ENCODE measurements at regions not wholly inside any gene's neighbourhood (a gene's known extent, or its start where the extent isn't known, plus 50 kb on each side); places are given as distances from the start of the nearest gene placed in this dataset.
"Not testable (repeated sequence)": the region's sequence is repeated elsewhere in the genome, so short reads cannot be mapped to it uniquely, and the experiment has no call there.

DNA sequence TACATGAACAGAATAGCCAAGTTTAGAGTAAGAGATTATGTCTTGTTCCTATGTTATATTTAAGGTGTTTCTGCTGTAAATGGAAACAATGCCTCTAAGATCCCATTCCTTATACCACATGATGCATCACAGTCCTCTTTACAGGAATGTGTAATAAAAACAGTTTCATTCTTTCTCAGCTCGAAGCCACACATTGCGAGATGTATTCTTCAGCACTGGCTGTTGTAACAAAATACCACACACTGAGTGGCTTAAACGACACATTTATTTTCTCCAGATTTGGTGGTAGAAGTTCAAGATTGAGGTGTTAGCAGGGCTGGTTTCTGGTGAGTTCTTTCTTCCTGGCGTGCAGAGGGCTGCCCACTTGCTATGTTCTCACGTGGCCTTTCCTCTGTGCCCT lies 246.2 kb downstream of the SOCS6 start:
- DNase-seq, result no peak

GRCh38 chr18:70525322-70525721 lies 236.5 kb downstream of the SOCS6 start:
- DNase-seq, result not testable (repeated sequence)

DNA sequence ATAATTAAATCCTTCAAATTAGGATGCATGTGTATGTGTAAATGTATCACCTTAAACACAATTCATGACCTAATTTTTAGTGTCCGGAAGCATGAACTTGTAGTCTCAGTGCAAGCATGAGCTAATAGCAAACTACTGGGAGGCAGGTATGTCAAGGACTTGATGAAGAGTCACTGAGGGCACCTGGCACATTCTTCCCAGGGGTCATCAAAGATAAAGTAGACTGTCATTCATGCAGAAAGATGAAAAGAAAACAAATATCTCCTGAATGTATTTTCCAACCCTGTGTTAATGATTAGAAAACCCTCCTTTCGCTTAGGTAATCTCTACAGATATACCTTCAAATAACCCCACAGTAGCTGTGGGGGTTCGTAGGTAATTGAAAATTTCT lies 234.9 kb downstream of the SOCS6 start:
- DNase-seq, result no peak

- no peak for DNase-seq
Observed at GRCh38 chr18:70523035-70523791, 234.4 kb downstream of the SOCS6 start.

DNA sequence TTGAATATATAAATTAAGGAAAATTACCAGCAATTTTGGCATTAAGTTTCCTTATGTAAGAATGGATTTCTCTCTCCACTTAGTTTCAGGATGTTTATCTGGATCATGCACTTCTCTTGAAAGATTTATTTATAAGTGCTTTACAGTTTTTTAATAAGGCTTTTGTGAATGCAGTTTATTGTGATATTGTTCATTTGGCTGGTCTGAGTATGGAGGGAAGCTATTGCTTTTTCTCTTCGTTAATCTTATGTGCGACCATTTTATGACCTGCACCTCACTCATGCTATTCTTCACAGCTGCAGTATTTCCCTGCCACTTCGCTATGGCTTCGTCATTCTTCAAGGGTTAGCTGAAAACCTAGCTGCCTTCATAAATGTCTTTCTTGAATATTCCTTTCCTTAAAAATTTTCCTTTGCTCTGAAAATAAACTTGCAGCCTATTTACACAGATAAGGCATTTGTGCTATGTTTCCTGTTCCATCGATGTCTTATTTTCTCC lies 233.4 kb downstream of the SOCS6 start:
- no peak for DNase-seq

DNA sequence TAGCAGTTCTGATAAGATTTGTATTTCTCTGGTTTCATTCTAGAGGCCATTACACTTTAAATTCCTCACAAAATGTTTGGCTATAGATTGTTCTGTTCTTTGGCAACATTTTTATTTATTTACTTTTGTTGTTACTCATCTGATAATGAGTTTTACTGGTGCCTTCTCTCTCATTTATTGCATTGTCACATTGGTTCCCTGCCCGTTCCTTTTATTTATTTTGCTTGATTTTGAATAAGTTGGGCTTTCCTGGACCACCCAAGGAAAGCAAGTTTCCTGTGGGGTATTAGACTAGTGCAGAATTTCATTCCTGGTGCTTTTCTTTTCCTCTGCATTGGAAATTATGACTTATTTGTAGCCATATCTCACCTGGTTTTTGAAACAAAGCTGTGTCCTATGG lies 232.0 kb downstream of the SOCS6 start:
- no peak for DNase-seq

DNA sequence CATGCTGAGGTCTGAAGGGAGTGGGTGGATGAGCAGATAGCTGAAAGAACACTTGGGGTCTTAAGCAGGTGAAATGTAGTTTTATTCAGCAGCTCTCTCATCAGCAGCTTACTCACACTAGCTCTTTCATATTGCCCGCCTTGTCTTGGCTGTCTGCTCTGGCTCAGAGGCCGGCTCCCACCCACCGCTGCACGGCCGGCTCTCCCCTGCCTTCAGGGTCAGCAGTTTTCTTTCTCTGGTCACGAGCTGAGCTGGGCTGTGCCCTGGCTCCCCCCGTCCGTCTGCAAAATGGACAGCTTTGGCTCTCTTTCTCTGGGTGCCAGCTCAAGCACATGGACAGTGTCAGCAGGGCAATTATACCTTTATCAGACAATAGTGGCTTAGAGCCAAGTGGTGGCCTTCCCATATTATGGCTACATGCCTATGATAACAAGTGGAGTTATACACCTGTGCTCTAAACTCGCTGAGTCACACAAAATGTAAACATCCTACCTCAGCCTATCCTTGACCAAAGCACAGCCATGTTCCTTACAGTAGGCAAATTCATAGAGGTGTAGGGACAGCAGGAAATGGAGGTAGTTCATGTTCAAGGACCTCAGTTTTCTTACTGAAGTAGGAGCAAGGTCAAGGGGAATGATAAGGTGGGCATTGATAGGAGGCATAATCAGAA lies 224.8 kb downstream of the SOCS6 start:
- DNase-seq, result no peak

DNA sequence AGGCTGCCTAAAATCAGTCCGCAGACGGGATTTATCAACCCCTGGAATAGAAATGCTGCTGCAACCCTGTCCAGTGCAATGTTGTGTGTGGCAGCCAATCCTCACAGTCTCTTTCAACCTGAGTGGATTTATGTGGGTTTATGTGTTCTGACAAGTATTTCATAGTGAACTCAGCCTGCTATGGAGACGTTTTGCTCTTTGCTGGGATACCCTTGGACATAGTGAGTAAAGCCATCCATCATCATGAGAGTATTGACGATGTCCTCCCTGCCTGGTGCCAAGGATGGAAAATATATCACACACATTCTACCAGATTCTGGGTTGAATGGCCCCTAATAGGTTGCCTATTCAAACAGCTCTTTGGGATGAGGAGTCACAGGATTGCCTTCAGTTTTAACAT lies 219.1 kb downstream of the SOCS6 start:
- no peak for DNase-seq

DNA sequence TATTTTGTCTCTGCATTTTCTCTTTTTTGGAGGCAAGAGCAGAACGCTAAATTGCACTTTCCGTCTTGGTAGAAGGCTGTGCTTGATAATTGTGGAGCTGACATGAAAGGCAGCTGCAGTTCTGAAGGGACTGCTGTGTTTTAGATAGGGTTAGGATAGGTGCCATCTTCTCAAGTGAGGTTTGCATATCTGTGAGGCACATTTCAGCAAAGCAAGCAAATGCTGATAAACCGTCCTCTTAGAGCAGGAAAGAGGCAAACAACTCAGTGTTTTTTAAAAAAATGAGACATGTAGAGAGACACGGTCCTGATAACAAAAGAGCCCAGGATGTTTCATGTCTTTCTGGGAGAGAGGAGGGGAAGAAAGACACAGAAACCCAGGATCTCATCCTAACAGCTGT lies 217.7 kb downstream of the SOCS6 start:
- no peak for DNase-seq

GRCh38 chr18:70503060-70503459 lies 214.2 kb downstream of the SOCS6 start:
- no peak for DNase-seq

GRCh38 chr18:70501358-70501757 lies 212.5 kb downstream of the SOCS6 start:
- DNase-seq, result no peak

DNA sequence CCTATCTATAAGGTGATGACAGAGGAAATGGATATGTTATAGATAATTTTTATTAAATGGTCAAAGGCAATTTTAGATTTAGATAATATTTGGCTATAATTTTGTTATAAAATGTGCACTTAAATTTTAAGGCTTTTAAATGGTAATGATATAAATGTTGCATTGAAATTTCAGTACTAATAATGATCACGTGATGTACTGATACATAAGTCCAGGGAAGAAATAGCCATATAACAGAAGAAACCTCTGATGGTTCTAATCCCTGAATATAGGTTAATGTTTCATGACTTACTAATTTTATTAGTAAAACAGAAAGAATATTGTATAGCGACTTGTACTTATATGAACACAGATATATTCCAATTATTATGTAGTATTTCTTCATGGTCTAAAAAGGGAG lies 211.9 kb downstream of the SOCS6 start:
- DNase-seq, result no peak

DNA sequence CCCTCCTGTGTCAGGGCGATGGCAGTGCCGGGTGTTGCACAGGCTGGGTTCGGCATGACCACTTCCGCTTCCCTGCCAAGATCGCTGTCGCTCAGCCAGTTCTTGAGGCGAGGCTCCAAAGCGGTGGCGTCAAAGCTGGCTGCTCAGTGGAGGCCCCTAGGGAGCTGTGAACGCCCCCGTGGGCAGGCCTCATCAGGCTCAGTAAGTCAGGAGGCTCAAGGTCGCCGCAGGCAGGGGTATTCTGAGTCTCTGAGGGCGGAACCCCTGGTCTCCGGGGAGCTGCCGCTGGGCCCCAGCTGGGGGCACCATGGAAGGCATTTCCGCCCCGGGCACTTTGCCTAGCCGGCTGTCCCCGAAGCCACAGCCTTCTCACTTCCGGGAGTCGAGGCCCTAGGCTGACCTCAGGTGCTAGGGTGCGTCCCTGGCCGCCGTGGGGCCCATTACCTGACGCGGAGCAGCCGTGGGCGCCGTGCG lies 210.4 kb downstream of the SOCS6 start:
- peak; percentile 22 for DNase-seq

- no peak for DNase-seq
Observed at GRCh38 chr18:70496353-70497294, 207.8 kb downstream of the SOCS6 start.

- DNase-seq, result no peak
Observed at GRCh38 chr18:70494524-70494923, 205.7 kb downstream of the SOCS6 start.

- DNase-seq, result no peak
Observed at GRCh38 chr18:70493461-70493860, 204.6 kb downstream of the SOCS6 start.

DNA sequence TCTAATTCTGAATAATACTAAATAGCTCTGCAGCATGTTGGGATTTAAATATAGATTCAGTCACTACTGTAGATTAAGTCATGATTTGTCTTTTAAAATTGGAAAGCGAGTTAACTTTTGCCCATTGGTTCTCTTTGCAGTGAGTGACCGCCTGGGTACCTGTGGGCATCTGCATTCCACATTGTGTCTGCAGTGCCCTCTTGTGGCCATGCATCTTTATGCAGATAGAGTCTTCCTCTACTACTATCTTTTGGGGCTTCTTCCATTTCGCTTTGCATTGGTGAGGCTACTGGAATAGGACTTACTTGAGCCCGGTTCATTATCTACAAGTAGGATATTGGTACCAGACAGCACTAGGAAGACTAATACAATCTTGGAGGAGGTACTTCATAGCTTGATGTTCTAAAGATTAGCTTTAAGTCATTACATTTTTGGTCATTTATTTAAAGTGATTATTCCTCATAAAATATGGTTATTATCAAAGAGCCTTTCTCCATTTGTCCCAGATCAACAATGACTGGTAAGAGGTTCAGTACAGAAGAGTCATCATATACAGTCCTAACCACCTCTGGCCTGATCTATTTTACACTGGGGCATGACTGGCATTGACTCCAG lies 203.0 kb downstream of the SOCS6 start:
- DNase-seq, result peak; percentile 0

- DNase-seq, result peak; percentile 12
Observed at GRCh38 chr18:70489986-70490933, 201.4 kb downstream of the SOCS6 start.

- no peak for DNase-seq
Observed at GRCh38 chr18:70489571-70489970, 200.7 kb downstream of the SOCS6 start.

DNA sequence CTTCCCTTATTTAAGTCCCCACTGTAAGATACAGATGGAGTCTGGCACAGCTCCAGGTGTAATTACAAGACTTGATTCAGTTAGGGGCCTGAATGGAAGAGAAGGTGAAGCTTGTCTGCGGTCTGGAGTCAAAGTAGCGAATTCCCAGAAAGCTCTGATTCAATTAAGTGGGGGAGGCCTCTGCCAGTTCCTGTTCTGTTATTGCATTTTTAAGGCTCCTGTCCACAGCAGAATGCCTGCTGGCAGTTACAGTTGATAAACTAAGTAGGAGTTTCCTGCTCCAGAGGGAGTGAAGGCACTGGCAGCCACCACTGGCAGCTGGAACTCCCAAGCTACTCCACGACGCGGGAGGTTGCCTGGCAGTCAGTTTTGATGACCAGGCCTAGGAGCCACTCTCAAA lies 181.1 kb downstream of the SOCS6 start:
- DNase-seq, result no peak

DNA sequence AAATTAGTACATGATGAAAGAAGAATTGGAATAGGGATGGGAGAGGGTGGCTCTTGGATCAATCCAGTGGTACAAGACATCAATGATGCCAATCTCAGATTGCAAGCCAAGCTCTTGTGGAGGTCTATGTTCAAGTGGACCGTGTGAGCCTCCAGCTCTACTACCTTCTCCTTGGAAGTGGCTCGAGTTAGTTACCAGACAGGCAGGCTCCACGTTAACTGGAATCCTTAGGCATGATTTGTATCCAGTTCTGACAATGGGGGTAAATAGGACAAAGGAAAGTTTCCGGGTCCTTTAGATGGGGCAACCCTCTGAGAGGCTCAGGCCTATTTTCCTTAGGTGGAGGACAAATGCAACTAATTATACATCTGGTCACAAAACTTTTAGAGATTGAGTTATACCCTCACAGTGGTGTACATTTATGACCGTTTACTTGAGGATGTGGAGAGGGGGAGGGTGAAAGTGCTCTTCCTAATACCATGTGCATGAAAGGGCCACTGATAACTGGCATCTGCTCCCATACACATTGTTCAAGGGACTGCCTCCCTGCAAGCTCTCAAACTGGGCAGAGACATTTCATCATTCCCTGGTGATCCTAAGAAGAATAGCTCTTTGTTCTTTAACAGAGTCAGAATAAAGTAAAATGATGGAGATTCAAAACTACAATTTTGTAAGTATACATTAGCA lies 180.2 kb downstream of the SOCS6 start:
- no peak for DNase-seq
